B cell (primary cell): ENCODE measurements at regions not wholly inside any gene's neighbourhood (a gene's known extent, or its start where the extent isn't known, plus 50 kb on each side); places are given as distances from the start of the nearest gene placed in this dataset.
"Not testable (repeated sequence)": the region's sequence is repeated elsewhere in the genome, so short reads cannot be mapped to it uniquely, and the experiment has no call there.

Experiments used
- ATAC-seq: fragments of 200-7000 bp; cut with Tn5 transposase; one replicate; pipeline ENCODE4 v1.10.0; 2021; ENCODE audit warnings: low read depth, mild to moderate bottlenecking, moderate number of reproducible peaks, moderate library complexity
- CTCF ChIA-PET: fragments of 350-600 bp; sonication (Branson Sonifier 250); formaldehyde crosslinking; loops from one replicate; lab custom pipeline; 2021; ENCODE audit warnings: antibody characterized with exemption, inconsistent platforms; lab: Charles Lee
- POLR2A ChIA-PET: fragments of 350-600 bp; sonication (Branson Sonifier 250); formaldehyde crosslinking; loops from one replicate; lab custom pipeline; 2021; ENCODE audit warnings: antibody characterized with exemption; lab: Charles Lee
- DNase-seq: peaks from one replicate; pipeline ENCODE4 v3.0.0; 2013
- H2AFZ ChIP-seq: 2 replicates; pipeline ENCODE4 v1.6.1; 2012; ENCODE audit warnings: mild to moderate bottlenecking, low read depth, low read length; ENCODE audit not compliant: insufficient read depth, poor library complexity, severe bottlenecking
- H3K27ac ChIP-seq, 2 donors: 1 replicate in 1 of 2; 2 replicates in 1 of 2; pipeline ENCODE4 v1.5.1; 2012 to 2013; ENCODE audit warnings: low read length in 2 of 2, mild to moderate bottlenecking in 2 of 2, moderate library complexity in 1 of 2
- H3K27me3 ChIP-seq, 4 experiments: fragments of 200-600 bp in 1 of 4; sonication (generic) in 1 of 4; replicated peaks in 1 of 4; 1 replicate in 2 of 4; 2 replicates in 2 of 4; pipeline versions ENCODE4 v1.6.1 to v1.7.0; 2013 to 2016; ENCODE audit warnings: low read length in 3 of 4, mild to moderate bottlenecking in 2 of 4, mixed read lengths in 1 of 4, moderate library complexity in 1 of 4; ENCODE audit not compliant: insufficient read depth in 4 of 4, control insufficient read depth in 3 of 4; ENCODE audit errors: control extremely low read depth in 1 of 4
- H3K36me3 ChIP-seq, 2 experiments: replicated peaks in 1 of 2; 1 replicate in 1 of 2; 2 replicates in 1 of 2; pipeline versions ENCODE4 v1.6.1 to v1.7.1; 2013; ENCODE audit warnings: low read length in 1 of 2; ENCODE audit not compliant: insufficient read depth in 2 of 2, control insufficient read depth in 1 of 2; ENCODE audit errors: control extremely low read depth in 1 of 2, extremely low read depth in 1 of 2
- H3K4me1 ChIP-seq, 2 donors: fragments of 200-600 bp in 1 of 2; sonication (generic) in 1 of 2; 1 replicate in 1 of 2; 2 replicates in 1 of 2; pipeline versions ENCODE4 v1.5.1 to v1.6.1; 2013 to 2017; ENCODE audit warnings: low read length in 2 of 2; ENCODE audit not compliant: control insufficient read depth in 2 of 2, insufficient read depth in 2 of 2
- H3K4me2 ChIP-seq: replicated peaks from 2 replicates; pipeline ENCODE3; 2012; ENCODE audit warnings: mild to moderate bottlenecking, low read depth, low read length; ENCODE audit not compliant: poor library complexity, severe bottlenecking
- H3K4me3 ChIP-seq, 5 experiments: fragments of 200-600 bp in 1 of 5; sonication (generic) in 1 of 5; 1 replicate in 3 of 5; 2 replicates in 2 of 5; pipeline versions ENCODE4 v1.5.1 to v1.7.0; 2011 to 2016; ENCODE audit warnings: low read length in 4 of 5, mild to moderate bottlenecking in 4 of 5, low read depth in 2 of 5, control low read depth in 1 of 5, moderate library complexity in 1 of 5; ENCODE audit not compliant: insufficient read depth in 1 of 5; ENCODE audit errors: control extremely low read depth in 1 of 5, extremely low read depth in 1 of 5
- H3K79me2 ChIP-seq: fragments of 200-600 bp; sonication (generic); one replicate; pipeline ENCODE4 v1.6.0; 2016; ENCODE audit warnings: low read length; ENCODE audit not compliant: control insufficient read depth, insufficient read depth
- H3K9ac ChIP-seq: fragments of 200-600 bp; sonication (generic); 2 replicates; pipeline ENCODE4 v1.6.1; 2017; ENCODE audit warnings: mild to moderate bottlenecking, low read length, moderate library complexity
- H3K9me3 ChIP-seq, 3 donors: one replicate each; pipeline versions ENCODE4 v1.6.1 to v1.7.1; 2013; ENCODE audit warnings: low read length in 2 of 3; ENCODE audit not compliant: control insufficient read depth in 2 of 3, insufficient read depth in 1 of 3; ENCODE audit errors: control extremely low read depth in 1 of 3
- H4K20me1 ChIP-seq: 2 replicates; pipeline ENCODE4 v1.6.0; 2012; ENCODE audit warnings: mild to moderate bottlenecking, low read length; ENCODE audit not compliant: insufficient read depth, control insufficient read depth, poor library complexity, severe bottlenecking
- H3K27ac Mint-ChIP-seq: one replicate; pipeline ENCODE4 v1.8.0; 2021; ENCODE audit warnings: mixed read lengths
- H3K27me3 Mint-ChIP-seq: one replicate; pipeline ENCODE4 v1.8.0; 2021; ENCODE audit warnings: mixed read lengths
- H3K4me1 Mint-ChIP-seq: one replicate; pipeline ENCODE4 v1.8.0; 2021; ENCODE audit warnings: mixed read lengths
- H3K4me3 Mint-ChIP-seq: one replicate; pipeline ENCODE4 v1.8.0; 2021; ENCODE audit warnings: mixed read lengths
- H3K9me3 Mint-ChIP-seq: one replicate; pipeline ENCODE4 v1.8.0; 2022; ENCODE audit warnings: mixed read lengths; ENCODE audit not compliant: insufficient read depth
- CTCF ChIP-seq: fragments of 200-600 bp; IDR thresholded peaks from one replicate; pipeline ENCODE4 v1.8.0; 2022; ENCODE audit warnings: antibody characterized with exemption, mild to moderate bottlenecking
- EZH2 ChIP-seq: IDR thresholded peaks from 2 replicates; pipeline ENCODE4 v1.6.1; 2012; ENCODE audit warnings: borderline replicate concordance, low read depth, mild to moderate bottlenecking, moderate library complexity, low read length; ENCODE audit not compliant: insufficient read depth, poor library complexity, severe bottlenecking
- WGBS: methylation state at CpG from one replicate; pipeline ENCODE4 v1.1.5; 2013; ENCODE audit warnings: missing lambda C conversion rate; ENCODE audit not compliant: insufficient coverage; 5-methylcytosine and 5-hydroxymethylcytosine counted together
- intact Hi-C: fragments of 100-400 bp; cut with micrococcal nuclease; formaldehyde crosslinking; loops from one replicate; pipeline ENCODE4 v1.10.0; 2022

DNA sequence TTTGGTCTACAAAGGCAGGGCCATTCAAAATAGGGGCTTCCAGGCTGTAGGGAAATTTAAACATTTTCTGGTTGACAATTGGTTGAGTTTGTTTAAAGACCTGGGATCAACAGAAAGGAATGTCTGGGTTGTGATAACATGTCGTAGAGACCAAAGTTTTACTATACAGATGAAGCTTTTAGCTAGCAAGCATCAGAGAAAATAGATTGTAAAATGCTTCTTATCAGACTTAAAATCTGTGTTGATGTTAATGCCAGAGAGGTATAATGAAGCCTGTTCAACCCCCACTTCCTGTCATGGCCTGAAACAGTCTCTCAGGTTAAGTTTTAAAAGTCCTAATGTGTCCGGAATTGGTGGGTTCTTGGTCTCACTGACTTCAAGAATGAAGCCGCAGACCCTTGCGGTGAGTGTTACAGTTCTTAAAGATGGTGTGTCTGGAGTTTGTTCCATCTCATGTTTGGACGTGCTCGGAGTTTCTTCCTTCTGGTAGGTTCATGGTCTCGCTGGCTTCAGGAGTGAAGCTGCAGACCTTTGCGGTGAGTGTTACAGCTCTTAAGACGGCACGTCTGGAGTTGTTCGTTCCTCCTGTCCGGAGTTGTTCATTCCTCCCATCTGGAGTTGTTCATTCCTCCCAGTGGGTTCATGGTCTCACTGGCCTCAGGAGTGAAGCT is 86.5 kb upstream of the HMCN1 start:
- CTCF ChIA-PET, result interaction anchor here (2.0 kb wide), 1 partner anchor 23 kb away, joined by 6 read pairs; no protein-coding TSS in a partner anchor
- H3K4me3 ChIP-seq, H3K27ac ChIP-seq, POLR2A ChIA-PET, ATAC-seq, DNase-seq, H3K9ac ChIP-seq, H3K4me2 ChIP-seq, H3K79me2 ChIP-seq, H3K27ac Mint-ChIP-seq, H3K4me3 Mint-ChIP-seq, H3K9me3 Mint-ChIP-seq, intact Hi-C loops, H3K4me1 ChIP-seq, H2AFZ ChIP-seq, H3K36me3 ChIP-seq, H3K27me3 ChIP-seq, H4K20me1 ChIP-seq, H3K27me3 Mint-ChIP-seq: not testable (repeated sequence)
- peaks cover 4 to 11% (median 8%) of the 10 kb centered on the region in 3 donors for H3K9me3 ChIP-seq
- H3K4me1 Mint-ChIP-seq, result peaks cover 11% of the 10 kb centered on the region
- WGBS, result 97% methylated on average over 11 of the region's 12 CpGs

DNA sequence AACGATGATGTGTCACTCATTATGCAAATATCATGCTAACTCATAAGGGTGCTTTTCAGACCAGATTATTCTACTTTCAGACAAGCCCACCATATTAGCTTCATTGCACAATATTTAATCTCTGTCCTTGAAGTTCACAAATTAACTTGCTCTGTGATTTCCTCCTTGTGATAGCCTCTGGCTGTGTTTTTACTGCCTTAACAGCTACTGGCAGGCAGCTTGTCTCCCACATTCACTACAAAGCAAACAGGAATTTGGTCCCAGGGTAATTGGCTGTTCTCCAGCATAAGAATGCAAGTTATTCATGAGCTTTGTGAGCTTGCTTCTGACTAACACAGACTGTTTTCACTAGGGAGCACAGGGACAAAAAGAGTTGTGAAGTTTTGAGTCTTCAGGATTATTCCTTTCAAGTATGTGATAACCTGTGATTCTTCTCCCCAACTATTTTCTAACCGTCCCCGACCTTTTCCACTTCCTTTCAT is 87.9 kb upstream of the HMCN1 start:
- H3K4me3 Mint-ChIP-seq, result no peak overlapping the region
- no peaks in the 10 kb centered on the region for H3K27me3 Mint-ChIP-seq
- Histone ChIP-seq H3K79me2 (no peaks in the 10 kb centered on the region), H4K20me1 (no peaks in the 10 kb centered on the region), H3K36me3 (no peaks in the 10 kb centered on the region), H3K4me3 (no peak overlapping the region), H3K27ac (no peak overlapping the region), H3K4me2 (no peak overlapping the region), H3K4me1 (peaks cover 0 to 3% of the 10 kb centered on the region in 2 donors), H3K27me3 (no peaks in the 10 kb centered on the region), H2AFZ (peak overlapping the region; percentile 7), H3K9me3 (peaks cover 4 to 11% (median 8%) of the 10 kb centered on the region in 3 donors), H3K9ac (no peak overlapping the region)
- peaks cover 9% of the 10 kb centered on the region for H3K9me3 Mint-ChIP-seq
- POLR2A ChIA-PET, result no interaction called here
- no peak for TF ChIP-seq CTCF
- TF ChIP-seq EZH2, result no peak
- CTCF ChIA-PET, result interaction anchor here (1.0 to 2.0 kb wide), 3 partner anchors 24 to 74 kb away, joined by 3 to 7 read pairs (median 6); no protein-coding TSS in a partner anchor
- intact Hi-C loops, result no loop called here
- H3K4me1 Mint-ChIP-seq, result peaks cover 11% of the 10 kb centered on the region
- DNase-seq (no peak), ATAC-seq (no peak)
- no peak overlapping the region for H3K27ac Mint-ChIP-seq
- WGBS, result no CpG with 5 or more reads among the region's 3 CpGs
